ENCODE measurements at regions not wholly inside any gene's neighbourhood (a gene's known extent, or its start where the extent isn't known, plus 50 kb on each side); places are given as distances from the start of the nearest gene placed in this dataset.
"Not testable (repeated sequence)": the region's sequence is repeated elsewhere in the genome, so short reads cannot be mapped to it uniquely, and the experiment has no call there.

- no peak for DNase-seq
Observed at GRCh38 chr12:83276904-83277303, 590.2 kb downstream of the TMTC2 start.

- DNase-seq = no peak
Observed at GRCh38 chr12:83271201-83271600, 584.5 kb downstream of the TMTC2 start.

DNA sequence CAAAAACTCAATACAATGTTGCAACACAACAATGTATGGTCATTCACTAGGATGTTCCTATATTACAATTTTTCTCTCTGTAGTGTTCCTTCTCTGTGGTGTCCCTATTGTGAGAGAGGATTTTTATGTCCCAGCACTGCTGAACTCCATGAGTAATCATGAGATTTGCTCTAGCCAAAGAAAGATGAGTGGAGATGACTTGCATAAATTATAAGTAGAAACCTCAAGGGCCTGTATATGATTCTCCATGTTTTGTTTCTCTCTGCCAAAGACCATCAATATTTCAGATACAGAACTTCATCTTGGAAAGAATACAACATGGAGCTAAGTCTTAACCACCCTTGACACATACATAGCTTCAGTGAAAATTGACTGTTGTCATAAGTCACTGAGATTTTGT is 579.1 kb downstream of the TMTC2 start:
- no peak for DNase-seq

DNA sequence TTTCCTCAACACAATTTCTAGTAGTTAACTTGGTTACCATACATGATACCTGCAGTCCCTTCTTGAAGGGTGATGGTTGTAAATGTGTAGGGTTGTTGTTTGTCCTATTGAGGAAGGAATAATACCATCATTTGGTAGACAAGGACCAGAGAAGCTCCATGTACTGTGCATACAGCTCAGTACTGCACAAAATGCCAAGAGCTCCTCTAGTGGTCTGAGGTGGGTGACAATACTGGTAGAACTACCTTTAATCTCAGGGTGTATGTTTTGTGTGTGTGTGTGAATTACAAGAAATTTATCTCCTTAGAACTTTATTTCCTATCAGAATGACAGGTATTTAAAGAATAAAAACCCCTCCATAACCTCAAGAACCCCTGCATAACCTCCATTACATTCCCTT is 575.3 kb downstream of the TMTC2 start:
- DNase-seq = no peak

DNA sequence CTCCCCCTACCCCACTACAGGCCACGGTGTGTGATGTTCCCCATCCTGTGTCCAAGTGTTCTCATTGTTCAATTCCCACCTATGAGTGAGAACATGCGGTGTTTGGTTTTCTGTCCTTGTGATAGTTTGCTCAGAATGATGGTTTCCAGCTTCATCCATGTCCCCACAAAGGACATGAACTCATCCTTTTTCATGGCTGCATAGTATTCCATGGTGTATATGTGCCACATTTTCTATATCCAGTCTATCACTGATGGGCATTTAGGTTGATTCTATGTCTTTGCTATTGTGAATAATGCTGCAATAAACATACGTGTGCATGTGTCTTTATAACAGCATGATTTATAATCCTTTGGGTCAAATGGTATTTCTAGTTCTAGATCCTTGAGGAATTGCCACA is 573.4 kb downstream of the TMTC2 start:
- DNase-seq = not testable (repeated sequence)

- no peak for DNase-seq
Observed at GRCh38 chr12:83257726-83258125, 571.0 kb downstream of the TMTC2 start.

GRCh38 chr12:83256562-83256961 is 569.9 kb downstream of the TMTC2 start:
- DNase-seq = no peak

DNA sequence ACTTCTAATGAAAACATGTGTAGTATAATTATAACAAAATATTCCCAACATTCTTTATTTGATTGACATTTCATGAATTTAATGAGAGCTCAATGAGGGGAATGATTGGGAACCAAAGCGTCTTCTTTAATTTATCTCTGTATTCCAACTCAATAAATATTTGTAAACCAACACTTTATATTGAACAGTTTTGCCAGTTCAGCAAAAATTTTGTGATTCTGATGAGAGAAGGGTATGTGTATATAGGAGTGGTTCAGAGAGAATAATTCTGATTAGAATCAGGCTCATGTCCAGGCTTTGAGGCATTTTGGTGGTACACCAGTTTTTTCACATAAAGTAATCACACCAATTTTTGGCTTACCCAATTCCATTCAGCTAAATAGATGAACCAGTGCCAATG is 564.2 kb downstream of the TMTC2 start:
- DNase-seq = no peak

DNA sequence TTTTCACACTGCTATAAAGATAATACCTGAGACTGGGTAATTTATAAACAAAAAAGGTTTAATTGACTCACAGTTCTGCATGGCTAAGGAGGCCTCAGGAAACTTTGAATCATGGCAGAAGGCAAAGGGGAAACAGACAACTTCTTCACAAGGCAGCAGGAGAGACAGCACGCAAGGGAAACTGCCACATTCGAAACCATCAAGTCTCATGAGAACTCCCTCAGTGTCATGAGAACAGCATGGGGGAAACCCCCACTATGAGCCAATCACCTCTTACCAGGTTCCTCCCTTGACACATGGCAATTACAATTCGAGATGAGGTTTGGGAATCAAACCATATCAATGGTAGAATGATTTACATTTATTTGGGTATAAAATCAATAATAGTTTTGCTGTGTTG is 558.5 kb downstream of the TMTC2 start:
- DNase-seq = no peak

DNA sequence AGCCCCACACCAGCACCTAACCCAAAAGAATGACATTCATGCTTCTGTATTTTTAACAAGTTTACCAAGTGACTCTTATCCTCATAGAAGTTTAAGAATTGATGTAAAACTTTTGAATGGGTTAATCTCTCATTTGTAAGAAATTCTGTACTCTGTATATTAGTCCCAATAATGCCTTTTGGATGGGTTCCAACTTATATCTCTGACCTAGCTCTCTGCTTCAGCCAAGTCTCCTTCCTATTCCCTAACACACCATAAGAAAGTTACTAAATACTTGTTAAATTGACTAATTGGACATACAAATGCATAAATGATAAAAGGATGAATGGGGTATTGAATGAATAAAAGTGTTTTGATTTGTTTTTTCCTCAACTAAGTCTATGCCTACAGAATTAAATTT is 557.3 kb downstream of the TMTC2 start:
- DNase-seq = no peak

DNA sequence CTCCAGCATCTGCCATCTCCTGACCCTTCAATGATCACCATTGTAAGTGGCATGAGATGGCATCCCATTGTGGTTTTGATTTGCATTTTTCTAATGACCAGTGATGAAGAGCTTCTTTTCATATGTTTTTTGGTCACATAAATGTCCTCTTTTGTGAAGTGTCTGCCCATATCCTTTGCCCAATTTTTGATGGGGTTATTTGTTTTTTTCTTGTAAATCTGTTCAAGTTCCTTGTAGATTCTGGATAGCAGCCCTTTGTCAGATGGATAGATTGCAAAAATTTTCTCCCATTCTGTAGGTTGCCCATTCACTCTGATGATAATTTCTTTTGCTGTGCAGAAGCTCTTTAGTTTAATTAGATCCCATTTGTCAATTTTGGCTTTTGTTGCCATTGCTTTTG is 547.3 kb downstream of the TMTC2 start:
- DNase-seq = not testable (repeated sequence)

DNA sequence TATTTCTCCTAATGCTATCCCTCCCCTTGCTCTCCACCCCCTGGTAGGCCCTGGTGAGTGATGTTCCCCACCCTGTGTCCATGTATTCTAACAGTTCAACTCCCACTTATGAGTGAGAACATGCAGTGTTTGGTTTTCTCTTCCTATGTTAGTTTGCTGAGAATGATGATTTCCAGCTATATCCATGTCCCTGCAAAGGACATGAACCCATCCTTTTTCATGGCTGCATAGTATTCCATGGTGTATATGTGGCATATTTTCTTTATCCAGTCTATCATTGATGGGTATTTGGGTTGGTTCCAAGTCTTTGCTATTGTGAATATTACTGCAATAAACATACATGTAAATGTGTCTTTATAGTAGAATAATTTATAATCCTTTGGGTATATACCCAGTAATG is 540.3 kb downstream of the TMTC2 start:
- DNase-seq = not testable (repeated sequence)

- no peak for DNase-seq
Observed at GRCh38 chr12:83225806-83226205, 539.1 kb downstream of the TMTC2 start.

GRCh38 chr12:83224012-83224411 is 537.3 kb downstream of the TMTC2 start:
- DNase-seq = no peak

- DNase-seq = no peak
Observed at GRCh38 chr12:83220774-83221173, 534.1 kb downstream of the TMTC2 start.

- DNase-seq = no peak
Observed at GRCh38 chr12:83216230-83216629, 529.5 kb downstream of the TMTC2 start.

- DNase-seq = no peak
Observed at GRCh38 chr12:83214185-83214584, 527.5 kb downstream of the TMTC2 start.

- no peak for DNase-seq
Observed at GRCh38 chr12:83210933-83211332, 524.2 kb downstream of the TMTC2 start.

GRCh38 chr12:83199069-83199468 is 512.4 kb downstream of the TMTC2 start:
- no peak for DNase-seq

GRCh38 chr12:83198291-83199015 is 511.7 kb downstream of the TMTC2 start:
- DNase-seq = no peak

DNA sequence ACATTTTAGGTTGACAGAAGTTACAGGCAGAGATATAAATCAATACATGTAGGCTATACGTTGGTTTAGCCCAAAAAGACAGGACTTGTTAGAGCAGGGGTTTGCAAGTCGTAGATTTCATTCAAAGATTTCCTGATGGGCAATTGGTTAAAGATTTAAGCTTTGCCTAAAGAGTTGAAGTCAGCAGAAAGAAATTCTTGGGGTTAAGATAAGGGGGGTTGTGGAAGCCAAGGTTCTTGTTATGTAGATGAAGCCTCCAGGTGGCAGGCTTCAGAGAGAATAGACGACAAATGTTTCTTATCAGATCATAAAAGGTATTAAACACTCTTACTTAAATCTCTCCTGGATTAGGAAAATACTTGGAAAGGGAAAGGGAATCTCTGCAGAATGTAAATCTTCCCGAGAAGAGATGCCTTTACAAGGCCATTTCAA is 510.8 kb downstream of the TMTC2 start:
- DNase-seq = no peak

DNA sequence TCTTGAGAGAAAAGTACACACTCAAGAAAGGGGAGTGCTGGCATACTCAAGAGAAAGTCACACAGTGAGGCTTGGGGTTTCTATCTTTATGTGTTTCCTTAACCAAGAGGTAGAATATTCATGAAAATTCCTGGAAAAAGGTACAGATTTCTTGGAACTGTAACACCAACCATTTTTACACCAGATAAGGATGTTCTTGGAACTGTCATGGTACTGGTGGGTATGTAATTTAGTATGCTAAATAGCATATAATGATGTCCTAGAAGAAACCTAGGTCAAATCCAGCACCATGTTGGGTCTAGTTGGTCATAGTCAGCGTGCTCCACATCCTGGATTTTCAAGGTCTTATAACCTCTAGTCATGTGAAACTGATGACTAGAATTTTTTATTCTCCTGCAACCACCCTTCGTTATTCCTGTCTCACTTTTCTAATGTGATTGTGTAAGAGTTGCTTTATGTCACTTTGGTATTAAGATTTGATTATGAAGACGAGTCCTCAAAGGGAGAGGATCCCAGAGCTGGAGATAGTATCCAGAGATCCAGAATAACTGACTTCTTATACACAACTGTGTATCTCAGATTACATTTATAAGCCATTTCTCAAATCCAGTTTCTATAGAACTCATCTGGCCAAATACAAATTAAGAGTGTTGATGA is 510.1 kb downstream of the TMTC2 start:
- DNase-seq = no peak

DNA sequence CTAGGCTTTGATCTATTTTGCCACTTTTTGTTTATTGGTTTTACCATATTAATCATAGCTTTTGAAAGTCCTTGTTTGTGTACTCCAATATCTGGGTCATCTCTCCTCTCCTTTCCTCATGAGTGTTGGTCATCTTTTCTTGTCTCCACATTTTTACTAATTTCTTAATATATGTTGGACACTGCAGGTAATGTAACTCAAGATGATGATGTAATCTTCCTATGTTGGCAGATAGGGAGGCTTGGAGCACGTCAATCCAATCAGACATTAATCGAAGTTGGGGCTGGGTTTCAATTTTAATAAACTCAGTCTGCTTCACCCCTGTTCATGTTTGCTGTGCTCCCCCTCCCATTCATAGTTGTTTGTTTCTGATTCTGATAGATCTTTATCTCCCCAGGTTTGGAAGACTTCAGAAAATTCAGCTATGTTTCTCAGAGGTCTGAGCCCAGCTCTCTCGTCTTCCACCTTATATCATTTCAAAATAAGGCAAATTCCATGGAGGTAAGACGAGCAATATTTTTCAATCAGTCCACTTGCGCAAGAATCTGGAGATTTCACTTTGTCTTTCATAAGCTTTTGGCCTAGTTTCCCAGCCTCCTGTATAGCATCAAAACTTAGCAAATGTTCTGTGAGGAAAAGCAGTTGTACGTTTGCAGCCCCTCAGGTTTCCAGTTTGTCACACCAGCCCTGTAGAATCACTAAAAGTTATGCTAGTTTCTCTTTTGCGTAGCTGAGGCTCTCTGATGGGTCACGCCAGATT is 504.1 kb downstream of the TMTC2 start:
- no peak for DNase-seq

GRCh38 chr12:83186419-83186818 is 499.7 kb downstream of the TMTC2 start:
- no peak for DNase-seq
